ENCODE measurements at regions not wholly inside any gene's neighbourhood (a gene's known extent, or its start where the extent isn't known, plus 50 kb on each side); places are given as distances from the start of the nearest gene placed in this dataset.
"Not testable (repeated sequence)": the region's sequence is repeated elsewhere in the genome, so short reads cannot be mapped to it uniquely, and the experiment has no call there.

GRCh38 chr7:66460921-66461361 lies 167.7 kb upstream of the KCTD7 start:
- no peak for ATAC-seq (ENCODE audit: insufficient read depth, low read depth)

GRCh38 chr7:66461397-66461796 lies 167.3 kb upstream of the KCTD7 start:
- H2AFZ ChIP-seq (ENCODE audit: low read depth, low read length); H3K4me2 ChIP-seq (ENCODE audit: insufficient read depth, low read length); H3K27me3 ChIP-seq (ENCODE audit: insufficient read depth, low read length, poor library complexity); H3K79me2 ChIP-seq (ENCODE audit: insufficient read depth, low read length); H3K9me3 ChIP-seq (ENCODE audit: insufficient read depth, low read length, severe bottlenecking); H4K20me1 ChIP-seq (ENCODE audit: insufficient read depth, low read length); ATAC-seq (ENCODE audit: insufficient read depth, low read depth); DNase-seq; H3K27ac ChIP-seq (ENCODE audit: low read length); H3K36me3 ChIP-seq (ENCODE audit: insufficient read depth, low read length); H3K4me3 ChIP-seq (ENCODE audit: low read depth in 1 of 2, low read length in 2 of 2); H3K9ac ChIP-seq (ENCODE audit: low read depth, low read length): not testable (repeated sequence)
- H3K4me1 ChIP-seq (ENCODE audit: insufficient read depth, low read length): peaks cover 14% of the 10 kb centered on the region

More at GRCh38 chr7:66460921-66461361, 167.7 kb upstream of the KCTD7 start:
- H3K27me3 ChIP-seq (ENCODE audit: insufficient read depth, low read length, poor library complexity): no peaks in the 10 kb centered on the region
- DNase-seq: no peak
- H3K4me2 ChIP-seq (ENCODE audit: insufficient read depth, low read length): no peak overlapping the region
- H3K9ac ChIP-seq (ENCODE audit: low read depth, low read length): no peak overlapping the region
- no peaks in the 10 kb centered on the region for H4K20me1 ChIP-seq (ENCODE audit: insufficient read depth, low read length)
- H3K4me3 ChIP-seq (ENCODE audit: low read depth in 1 of 2, low read length in 2 of 2): no peak overlapping the region
- no peaks in the 10 kb centered on the region for H3K79me2 ChIP-seq (ENCODE audit: insufficient read depth, low read length)
- no peak overlapping the region for H3K27ac ChIP-seq (ENCODE audit: low read length)
- no peak for TF ChIP-seq EZH2 (IDR thresholded peaks at IDR 0.05; ENCODE audit: borderline replicate concordance, low read depth, low read length, severe bottlenecking)
- TF ChIP-seq, protein P1, sequence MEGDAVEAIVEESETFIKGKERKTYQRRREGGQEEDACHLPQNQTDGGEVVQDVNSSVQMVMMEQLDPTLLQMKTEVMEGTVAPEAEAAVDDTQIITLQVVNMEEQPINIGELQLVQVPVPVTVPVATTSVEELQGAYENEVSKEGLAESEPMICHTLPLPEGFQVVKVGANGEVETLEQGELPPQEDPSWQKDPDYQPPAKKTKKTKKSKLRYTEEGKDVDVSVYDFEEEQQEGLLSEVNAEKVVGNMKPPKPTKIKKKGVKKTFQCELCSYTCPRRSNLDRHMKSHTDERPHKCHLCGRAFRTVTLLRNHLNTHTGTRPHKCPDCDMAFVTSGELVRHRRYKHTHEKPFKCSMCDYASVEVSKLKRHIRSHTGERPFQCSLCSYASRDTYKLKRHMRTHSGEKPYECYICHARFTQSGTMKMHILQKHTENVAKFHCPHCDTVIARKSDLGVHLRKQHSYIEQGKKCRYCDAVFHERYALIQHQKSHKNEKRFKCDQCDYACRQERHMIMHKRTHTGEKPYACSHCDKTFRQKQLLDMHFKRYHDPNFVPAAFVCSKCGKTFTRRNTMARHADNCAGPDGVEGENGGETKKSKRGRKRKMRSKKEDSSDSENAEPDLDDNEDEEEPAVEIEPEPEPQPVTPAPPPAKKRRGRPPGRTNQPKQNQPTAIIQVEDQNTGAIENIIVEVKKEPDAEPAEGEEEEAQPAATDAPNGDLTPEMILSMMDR (IDR thresholded peaks at IDR 0.05; ENCODE audit: borderline replicate concordance, extremely low read depth, low read length, poor library complexity, severe bottlenecking): no peak
- no peaks in the 10 kb centered on the region for H3K36me3 ChIP-seq (ENCODE audit: insufficient read depth, low read length)
- H3K9me3 ChIP-seq (ENCODE audit: insufficient read depth, low read length, severe bottlenecking): no peaks in the 10 kb centered on the region
- peaks cover 14% of the 10 kb centered on the region for H3K4me1 ChIP-seq (ENCODE audit: insufficient read depth, low read length)
- no peak overlapping the region for H2AFZ ChIP-seq (ENCODE audit: low read depth, low read length)

- peaks cover 14% of the 10 kb centered on the region for H3K4me1 ChIP-seq (ENCODE audit: insufficient read depth, low read length)
- not testable (repeated sequence) for DNase-seq; H3K4me2 ChIP-seq (ENCODE audit: insufficient read depth, low read length); H3K4me3 ChIP-seq (ENCODE audit: low read depth in 1 of 2, low read length in 2 of 2); H3K9me3 ChIP-seq (ENCODE audit: insufficient read depth, low read length, severe bottlenecking); H3K27ac ChIP-seq (ENCODE audit: low read length); H3K9ac ChIP-seq (ENCODE audit: low read depth, low read length); ATAC-seq (ENCODE audit: insufficient read depth, low read depth); H2AFZ ChIP-seq (ENCODE audit: low read depth, low read length); H3K27me3 ChIP-seq (ENCODE audit: insufficient read depth, low read length, poor library complexity); H3K36me3 ChIP-seq (ENCODE audit: insufficient read depth, low read length); H4K20me1 ChIP-seq (ENCODE audit: insufficient read depth, low read length); H3K79me2 ChIP-seq (ENCODE audit: insufficient read depth, low read length)
Observed at GRCh38 chr7:66462831-66463230, 165.8 kb upstream of the KCTD7 start.

DNA sequence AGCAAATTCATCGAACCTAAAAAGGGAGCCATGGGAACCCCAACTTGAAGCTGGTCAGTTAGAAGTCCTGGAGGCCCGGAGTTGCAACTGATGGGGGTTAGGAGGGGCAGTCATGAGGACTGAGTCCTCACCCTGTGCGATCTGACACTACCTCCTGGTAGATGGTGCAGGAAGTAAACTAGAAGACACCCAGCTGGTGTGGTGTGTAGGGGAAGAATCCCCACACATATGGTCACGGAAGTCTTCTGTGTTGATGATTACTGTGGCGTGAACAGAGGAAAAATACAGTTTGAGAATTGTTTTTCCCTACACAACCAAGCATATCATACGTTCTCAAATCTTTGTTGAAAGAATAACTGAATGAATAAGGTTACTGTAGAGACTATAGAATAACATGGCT lies 164.6 kb upstream of the KCTD7 start:
- no peak for ATAC-seq (ENCODE audit: insufficient read depth, low read depth)

More for the DNA sequence above, 164.6 kb upstream of the KCTD7 start:
- no peak overlapping the region for H3K4me3 ChIP-seq (ENCODE audit: low read depth in 1 of 2, low read length in 2 of 2)
- no peak overlapping the region for H3K27ac ChIP-seq (ENCODE audit: low read length)
- no peaks in the 10 kb centered on the region for H3K9me3 ChIP-seq (ENCODE audit: insufficient read depth, low read length, severe bottlenecking)
- no peak overlapping the region for H2AFZ ChIP-seq (ENCODE audit: low read depth, low read length)
- no peak overlapping the region for H3K9ac ChIP-seq (ENCODE audit: low read depth, low read length)
- H3K4me1 ChIP-seq (ENCODE audit: insufficient read depth, low read length): peaks cover 7% of the 10 kb centered on the region
- H3K36me3 ChIP-seq (ENCODE audit: insufficient read depth, low read length): no peaks in the 10 kb centered on the region
- H3K27me3 ChIP-seq (ENCODE audit: insufficient read depth, low read length, poor library complexity): no peaks in the 10 kb centered on the region
- H4K20me1 ChIP-seq (ENCODE audit: insufficient read depth, low read length): no peaks in the 10 kb centered on the region
- no peak for DNase-seq
- TF ChIP-seq EZH2 (IDR thresholded peaks at IDR 0.05; ENCODE audit: borderline replicate concordance, low read depth, low read length, severe bottlenecking): no peak
- TF ChIP-seq, protein P1 (IDR thresholded peaks at IDR 0.05; ENCODE audit: borderline replicate concordance, extremely low read depth, low read length, poor library complexity, severe bottlenecking): no peak
- H3K4me2 ChIP-seq (ENCODE audit: insufficient read depth, low read length): no peak overlapping the region
- H3K79me2 ChIP-seq (ENCODE audit: insufficient read depth, low read length): no peaks in the 10 kb centered on the region

Data from DND-41 (cell line).